T-helper 2 cell treated with Interferon-gamma antibody and Interleukin-4, amounts not matched to agents 5 μg/mL and 100 μg/mL, for 36 hours (primary cell): ENCODE measurements at regions not wholly inside any gene's neighbourhood (a gene's known extent, or its start where the extent isn't known, plus 50 kb on each side); places are given as distances from the start of the nearest gene placed in this dataset.
"Not testable (repeated sequence)": the region's sequence is repeated elsewhere in the genome, so short reads cannot be mapped to it uniquely, and the experiment has no call there.

Experiments
- DNase-seq: peaks from one replicate; pipeline ENCODE4 v3.0.0; 2021; ENCODE audit warnings: low spot score
- H3K27ac Mint-ChIP-seq: one replicate; pipeline ENCODE4 v1.8.0; 2021; ENCODE audit warnings: mild to moderate bottlenecking, mixed read lengths
- H3K27me3 Mint-ChIP-seq: one replicate; pipeline ENCODE4 v1.8.0; 2021; ENCODE audit warnings: low read depth, mixed read lengths
- H3K36me3 Mint-ChIP-seq: one replicate; pipeline ENCODE4 v1.8.0; 2021; ENCODE audit warnings: low read depth, mixed read lengths
- H3K4me1 Mint-ChIP-seq: one replicate; pipeline ENCODE4 v1.8.0; 2021; ENCODE audit warnings: low read depth, mixed read lengths
- H3K4me3 Mint-ChIP-seq: one replicate; pipeline ENCODE4 v1.8.0; 2022; ENCODE audit warnings: mild to moderate bottlenecking, moderate library complexity, mixed read lengths
- H3K9me3 Mint-ChIP-seq: one replicate; pipeline ENCODE4 v1.8.0; 2021; ENCODE audit warnings: mixed read lengths

DNA sequence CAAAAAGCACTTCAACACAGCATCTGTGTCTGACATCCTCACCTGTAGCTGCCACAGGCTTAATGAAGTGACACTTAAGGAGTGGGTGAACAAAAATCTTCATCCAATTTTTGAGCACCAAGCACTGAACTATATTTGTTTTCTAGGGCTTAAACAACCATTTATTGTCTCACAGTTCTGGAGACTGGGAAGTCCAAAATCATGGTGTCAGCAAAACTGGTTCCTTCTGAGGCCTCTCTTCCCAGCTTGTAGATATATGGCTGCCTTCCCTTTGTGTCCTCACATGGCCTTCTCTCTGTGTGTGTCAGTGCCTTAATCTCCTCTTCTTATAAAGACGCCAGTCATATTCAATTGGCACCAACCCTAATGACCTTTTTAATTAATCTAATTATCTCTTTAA is 189.2 kb upstream of the CLNK start:
- Mint-ChIP-seq H3K4me3 (no peak overlapping the region), H3K9me3 (no peaks in the 10 kb centered on the region), H3K4me1 (no peaks in the 10 kb centered on the region), H3K36me3 (no peaks in the 10 kb centered on the region), H3K27ac (no peak overlapping the region), H3K27me3 (no peaks in the 10 kb centered on the region)
- no peak for DNase-seq

DNA sequence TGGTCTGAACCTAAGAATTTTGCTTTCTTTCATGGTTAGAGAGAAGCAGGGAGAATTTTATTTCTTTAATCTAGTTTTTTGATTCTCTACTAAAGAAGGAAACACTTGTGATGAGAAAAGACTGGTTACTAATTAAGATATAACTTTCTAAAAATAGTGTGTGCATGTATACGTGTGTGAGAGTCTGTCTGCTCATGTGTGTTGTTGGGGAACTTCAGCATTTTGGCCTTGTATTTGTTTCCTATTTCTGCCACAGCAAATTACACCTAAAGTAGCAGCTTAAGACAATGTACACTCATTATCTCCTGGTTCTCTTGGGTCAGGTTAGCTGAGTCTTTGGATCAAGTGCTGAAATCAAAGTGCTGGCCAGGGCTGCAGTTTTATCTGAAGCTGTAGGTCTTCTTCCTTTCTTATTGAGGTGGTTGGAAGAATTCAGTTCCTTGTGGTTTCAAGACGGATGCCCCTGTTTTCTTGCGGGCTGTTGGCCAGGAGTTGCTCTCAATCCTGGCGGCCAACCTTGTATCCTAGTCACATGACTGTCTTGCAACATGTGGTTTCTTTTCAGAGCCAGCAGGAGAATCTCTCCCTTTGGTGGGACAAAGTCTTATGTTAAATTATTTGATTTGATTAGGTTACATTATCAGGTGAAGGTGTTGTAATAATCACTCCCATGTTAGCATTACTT is 188.4 kb upstream of the CLNK start:
- H3K36me3 Mint-ChIP-seq: no peaks in the 10 kb centered on the region
- H3K27me3 Mint-ChIP-seq: no peaks in the 10 kb centered on the region
- no peak for DNase-seq
- H3K4me1 Mint-ChIP-seq: no peaks in the 10 kb centered on the region
- no peak overlapping the region for H3K27ac Mint-ChIP-seq
- no peak overlapping the region for H3K4me3 Mint-ChIP-seq
- H3K9me3 Mint-ChIP-seq: peaks cover 2% of the 10 kb centered on the region

DNA sequence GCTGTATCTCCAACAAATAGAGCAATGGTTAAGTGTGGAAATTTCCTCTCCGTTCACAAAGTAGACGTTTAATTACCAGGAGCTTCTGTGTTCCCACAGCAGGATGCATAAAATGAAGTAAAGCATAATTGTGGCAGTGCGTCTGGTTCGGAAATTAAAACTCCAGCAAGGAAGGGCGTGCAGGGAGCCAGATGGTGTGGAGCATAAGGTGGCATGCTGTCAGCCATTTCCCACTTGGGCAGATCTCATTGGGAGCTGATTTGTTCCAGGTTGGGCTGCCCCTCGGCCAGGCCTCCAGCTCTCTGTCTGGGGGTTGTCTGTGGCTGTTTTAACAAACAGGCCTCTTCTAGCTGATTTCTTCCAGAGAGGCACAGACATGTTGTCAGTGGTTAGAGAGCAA is 182.1 kb upstream of the CLNK start:
- no peak for DNase-seq
- no peak overlapping the region for H3K27ac Mint-ChIP-seq
- H3K4me3 Mint-ChIP-seq: no peak overlapping the region

DNA sequence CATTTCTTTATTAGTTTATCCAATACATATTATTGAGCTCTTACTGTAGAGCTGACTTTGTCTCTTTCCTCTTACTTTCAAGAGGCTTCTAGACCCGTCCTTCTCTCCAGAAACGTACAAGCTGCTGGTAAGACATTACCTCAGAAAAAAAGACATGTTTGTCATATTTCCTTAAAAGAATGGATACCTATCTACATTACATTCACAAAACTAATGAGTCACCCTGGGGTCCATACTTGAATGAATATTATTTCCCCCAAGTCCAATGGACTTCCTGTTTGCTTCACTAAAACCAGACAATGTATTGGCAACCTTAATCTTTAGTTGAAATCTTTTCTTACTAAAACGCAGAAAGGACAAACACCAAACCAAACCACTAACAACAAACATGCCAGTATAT is 176.5 kb upstream of the CLNK start:
- Mint-ChIP-seq H3K4me1 (no peaks in the 10 kb centered on the region), H3K27ac (no peak overlapping the region), H3K27me3 (no peaks in the 10 kb centered on the region), H3K4me3 (no peak overlapping the region), H3K36me3 (no peaks in the 10 kb centered on the region), H3K9me3 (peaks cover 9% of the 10 kb centered on the region)
- no peak for DNase-seq

More for the DNA sequence above, 182.1 kb upstream of the CLNK start:
- H3K27me3 Mint-ChIP-seq: no peaks in the 10 kb centered on the region
- H3K36me3 Mint-ChIP-seq: no peaks in the 10 kb centered on the region
- peaks cover 6% of the 10 kb centered on the region for H3K9me3 Mint-ChIP-seq
- no peaks in the 10 kb centered on the region for H3K4me1 Mint-ChIP-seq

DNA sequence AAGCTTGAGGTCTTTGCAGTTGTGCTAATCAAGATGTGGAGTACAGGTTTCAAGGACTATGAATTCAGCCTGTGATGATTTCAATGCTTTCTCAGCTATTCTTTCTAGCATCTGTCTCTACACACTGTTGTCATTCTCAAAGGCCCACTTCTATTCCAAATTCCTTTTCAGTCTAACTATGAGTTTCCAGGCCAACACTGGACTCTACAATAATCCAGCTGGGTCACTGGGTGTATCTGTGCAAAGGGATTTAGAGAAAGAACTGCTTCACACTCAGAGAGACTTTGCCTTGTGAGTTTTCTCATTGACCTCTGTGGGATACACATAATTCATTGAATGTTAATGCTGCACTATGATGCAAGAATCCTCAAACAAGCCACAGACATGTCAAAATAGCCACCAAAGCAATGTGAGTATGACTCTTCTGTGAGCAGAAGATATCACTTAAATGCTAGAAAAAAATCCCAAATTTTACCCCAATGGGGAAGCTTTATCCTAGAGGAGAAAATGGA is 171.8 kb upstream of the CLNK start:
- Mint-ChIP-seq H3K4me1 (peaks cover 6% of the 10 kb centered on the region), H3K9me3 (peaks cover 10% of the 10 kb centered on the region), H3K36me3 (no peaks in the 10 kb centered on the region), H3K27ac (no peak overlapping the region), H3K4me3 (no peak overlapping the region), H3K27me3 (peaks cover 13% of the 10 kb centered on the region)
- DNase-seq: no peak

DNA sequence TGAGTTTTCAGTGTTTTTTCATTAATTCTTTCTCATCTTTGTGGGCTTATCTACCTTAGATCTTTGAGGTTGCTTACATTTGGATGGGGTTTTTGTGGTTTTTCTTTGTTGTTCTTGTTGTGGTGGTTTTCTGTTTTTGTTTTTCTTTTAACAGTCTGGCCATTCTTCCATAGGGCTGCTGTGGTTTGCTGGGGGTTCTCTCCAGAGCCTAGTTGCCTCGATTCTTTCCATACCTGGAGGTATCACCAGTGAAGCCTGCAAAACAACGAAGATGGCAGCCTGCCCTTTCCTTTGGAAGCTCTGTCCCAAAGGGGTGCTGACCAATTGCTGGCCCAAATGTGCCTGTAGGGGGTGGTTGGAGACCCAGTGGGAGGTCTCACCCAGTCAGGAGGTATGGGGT is 168.6 kb upstream of the CLNK start:
- Mint-ChIP-seq H3K4me3 (peak overlapping the region; percentile 12), H3K27me3 (peaks cover 23% of the 10 kb centered on the region), H3K36me3 (no peaks in the 10 kb centered on the region), H3K27ac (no peak overlapping the region), H3K9me3 (peaks cover 14% of the 10 kb centered on the region), H3K4me1 (peaks cover 9% of the 10 kb centered on the region)
- DNase-seq: no peak

DNA sequence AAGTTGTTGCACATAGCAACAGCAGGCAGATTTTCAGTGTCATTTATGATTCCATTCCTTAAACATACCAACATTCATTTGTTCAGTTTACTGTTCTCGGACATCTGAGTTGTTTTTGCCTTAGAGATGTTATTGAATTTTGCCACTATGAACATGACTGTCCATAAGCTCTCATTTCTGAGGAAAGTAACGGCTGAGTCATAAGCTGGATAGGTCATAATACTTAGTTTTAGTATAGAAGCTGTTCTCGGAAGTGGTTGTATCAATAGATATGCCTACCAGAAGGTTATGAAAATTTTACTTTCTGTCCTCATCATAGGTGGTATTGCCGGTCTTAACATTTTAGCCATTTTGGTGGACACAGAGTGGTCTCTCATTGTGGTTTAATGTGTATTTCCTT is 157.1 kb upstream of the CLNK start:
- no peak for DNase-seq
- H3K4me3 Mint-ChIP-seq: no peak overlapping the region
- H3K4me1 Mint-ChIP-seq: peaks cover 2% of the 10 kb centered on the region
- H3K27ac Mint-ChIP-seq: no peak overlapping the region
- no peaks in the 10 kb centered on the region for H3K27me3 Mint-ChIP-seq
- no peaks in the 10 kb centered on the region for H3K36me3 Mint-ChIP-seq
- no peaks in the 10 kb centered on the region for H3K9me3 Mint-ChIP-seq

DNA sequence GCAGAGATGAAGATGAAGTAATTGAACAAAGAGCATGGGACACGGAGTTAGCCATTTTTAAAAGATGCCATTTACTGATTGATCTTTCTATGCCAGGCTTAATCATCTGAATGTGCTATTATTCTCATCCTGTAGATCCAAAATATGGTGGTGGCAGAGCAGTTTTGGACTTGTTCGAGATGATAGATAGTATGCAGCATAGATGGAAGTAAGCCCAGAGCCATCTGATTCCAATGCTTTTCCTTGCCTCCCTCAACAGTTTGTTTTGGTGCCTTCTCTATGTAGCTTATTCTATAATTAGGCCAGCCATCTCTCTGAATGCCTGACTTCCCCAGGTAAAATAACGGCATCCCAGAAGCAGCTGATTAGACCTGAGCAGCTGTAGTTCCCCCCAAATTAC is 152.6 kb upstream of the CLNK start:
- Mint-ChIP-seq H3K27me3 (no peaks in the 10 kb centered on the region), H3K4me3 (no peak overlapping the region), H3K9me3 (no peaks in the 10 kb centered on the region), H3K27ac (no peak overlapping the region), H3K36me3 (no peaks in the 10 kb centered on the region), H3K4me1 (no peaks in the 10 kb centered on the region)
- no peak for DNase-seq

DNA sequence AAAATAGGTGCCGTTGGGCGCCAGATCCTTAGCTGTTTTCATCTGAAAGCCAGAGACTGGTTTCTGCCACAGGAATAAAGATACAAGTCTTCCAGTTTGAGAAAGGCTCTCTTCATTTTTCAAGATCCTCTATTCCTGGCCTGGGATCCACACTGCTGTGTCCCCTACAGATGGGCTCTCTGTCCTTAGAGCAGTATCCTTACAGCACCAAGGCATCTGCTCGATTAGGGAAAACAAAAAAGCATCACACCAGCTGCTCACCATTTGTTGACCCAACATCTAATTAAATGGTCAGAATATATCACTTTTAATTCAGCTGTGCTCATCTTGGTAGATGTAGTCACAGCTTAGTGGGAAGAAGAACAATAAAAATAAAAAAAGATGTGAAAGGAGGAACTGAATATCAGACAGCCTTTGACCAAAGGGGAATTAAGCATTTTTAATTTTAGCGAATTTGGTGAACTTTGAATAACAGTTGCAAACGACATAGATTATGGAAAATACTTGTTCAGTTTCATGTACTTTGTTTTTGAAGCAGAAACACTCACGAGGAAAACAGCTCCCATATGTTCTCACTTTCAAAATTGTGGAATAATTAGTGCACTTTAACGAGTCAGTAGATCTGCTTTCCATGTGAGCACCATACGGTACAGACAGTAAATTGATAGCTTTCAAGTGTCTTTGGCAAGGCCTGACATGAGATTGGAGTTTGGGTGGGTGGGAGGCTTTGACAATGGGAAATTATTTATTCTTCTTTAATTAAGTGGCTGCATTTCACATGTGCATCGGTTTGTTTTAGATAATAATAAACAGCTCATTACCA is 148.4 kb upstream of the CLNK start:
- Mint-ChIP-seq H3K36me3 (no peaks in the 10 kb centered on the region), H3K4me3 (no peak overlapping the region), H3K4me1 (no peaks in the 10 kb centered on the region), H3K27me3 (no peaks in the 10 kb centered on the region), H3K9me3 (no peaks in the 10 kb centered on the region), H3K27ac (no peak overlapping the region)
- DNase-seq: no peak

DNA sequence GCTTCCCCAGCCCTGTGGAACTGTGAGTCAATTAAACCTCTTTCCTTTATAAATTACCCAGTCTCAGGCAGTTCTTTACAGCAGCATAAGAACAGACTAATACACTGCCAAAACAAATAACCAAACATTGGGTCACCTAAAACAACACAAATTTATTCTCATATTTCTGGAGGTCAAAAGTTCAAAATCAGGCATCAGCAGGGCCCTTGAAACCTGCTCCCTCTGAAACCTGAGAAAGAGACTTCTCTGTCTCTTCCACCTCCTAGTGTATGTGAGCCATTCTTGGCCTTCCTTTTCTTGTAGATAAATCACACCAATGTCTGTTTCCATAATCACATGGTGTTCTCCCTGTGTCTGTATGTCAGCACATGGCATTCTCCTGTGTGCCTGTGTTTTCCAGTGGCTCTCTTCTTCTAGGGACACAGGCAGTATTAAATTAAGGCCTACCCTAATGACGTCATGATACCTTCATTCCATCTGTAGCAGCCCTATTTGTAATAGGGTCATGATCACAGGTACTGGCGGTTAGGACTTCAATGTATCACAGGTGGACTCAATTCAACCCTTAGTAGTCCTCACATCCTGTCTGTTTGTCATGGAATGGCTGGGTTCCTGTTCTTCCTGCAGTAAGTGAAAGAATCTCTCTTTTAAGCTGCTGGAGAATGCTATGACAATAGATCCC is 147.3 kb upstream of the CLNK start:
- Mint-ChIP-seq H3K36me3 (no peaks in the 10 kb centered on the region), H3K4me1 (no peaks in the 10 kb centered on the region), H3K4me3 (no peak overlapping the region), H3K9me3 (no peaks in the 10 kb centered on the region), H3K27me3 (no peaks in the 10 kb centered on the region), H3K27ac (no peak overlapping the region)
- DNase-seq: no peak

DNA sequence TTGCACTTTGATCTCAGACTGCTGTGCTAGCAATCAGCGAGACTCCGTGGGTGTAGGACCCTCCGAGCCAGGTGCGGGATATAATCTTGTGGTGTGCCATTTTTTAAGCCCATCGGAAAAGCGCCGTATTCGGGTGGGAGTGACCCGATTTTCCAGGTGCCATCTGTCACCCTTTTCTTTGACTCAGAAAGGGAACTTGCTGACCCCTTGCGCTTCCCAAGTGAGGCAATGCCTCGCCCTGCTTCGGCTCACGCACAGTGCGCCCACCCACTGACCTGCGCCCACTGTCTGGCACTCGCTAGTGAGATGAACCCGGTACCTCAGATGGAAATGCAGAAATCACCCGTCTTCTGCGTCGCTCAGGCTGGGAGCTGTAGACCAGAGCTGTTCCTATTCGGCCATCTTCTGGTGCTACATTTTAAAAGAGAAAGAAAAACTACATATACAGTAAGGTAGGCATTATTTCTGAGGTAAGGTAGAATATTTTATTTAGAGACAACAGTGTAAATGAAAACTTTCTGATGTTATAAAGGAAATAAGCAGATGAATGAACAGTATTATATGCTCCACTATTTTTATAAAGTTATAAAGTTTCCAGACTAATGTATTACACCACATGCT is 144.5 kb upstream of the CLNK start:
- not testable (repeated sequence) for H3K4me3 Mint-ChIP-seq, H3K9me3 Mint-ChIP-seq, H3K4me1 Mint-ChIP-seq, H3K36me3 Mint-ChIP-seq, H3K27me3 Mint-ChIP-seq, DNase-seq
- peak overlapping the region; percentile 36 for H3K27ac Mint-ChIP-seq

DNA sequence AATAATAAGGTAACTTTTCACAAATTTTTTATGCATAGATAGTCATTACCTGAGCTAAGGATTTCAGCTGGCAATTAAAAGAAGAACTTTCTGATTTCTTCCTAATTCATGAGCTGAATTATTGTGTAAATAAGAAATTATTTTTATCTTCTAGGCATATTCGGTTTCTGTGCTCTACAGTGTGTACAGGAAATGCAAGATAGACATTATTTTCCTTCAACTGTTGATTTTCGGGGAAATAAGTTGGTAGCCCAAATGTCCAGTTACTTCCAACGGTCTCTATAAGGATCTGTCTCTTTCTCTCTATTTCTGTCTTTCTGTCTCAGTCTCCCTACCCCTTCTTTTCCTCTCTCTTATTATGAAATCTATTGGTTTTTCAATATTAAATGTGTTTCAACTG is 137.3 kb upstream of the CLNK start:
- H3K27me3 Mint-ChIP-seq: no peaks in the 10 kb centered on the region
- H3K27ac Mint-ChIP-seq: no peak overlapping the region
- H3K4me1 Mint-ChIP-seq: no peaks in the 10 kb centered on the region
- no peaks in the 10 kb centered on the region for H3K36me3 Mint-ChIP-seq
- no peak overlapping the region for H3K4me3 Mint-ChIP-seq
- no peak for DNase-seq
- H3K9me3 Mint-ChIP-seq: no peaks in the 10 kb centered on the region

DNA sequence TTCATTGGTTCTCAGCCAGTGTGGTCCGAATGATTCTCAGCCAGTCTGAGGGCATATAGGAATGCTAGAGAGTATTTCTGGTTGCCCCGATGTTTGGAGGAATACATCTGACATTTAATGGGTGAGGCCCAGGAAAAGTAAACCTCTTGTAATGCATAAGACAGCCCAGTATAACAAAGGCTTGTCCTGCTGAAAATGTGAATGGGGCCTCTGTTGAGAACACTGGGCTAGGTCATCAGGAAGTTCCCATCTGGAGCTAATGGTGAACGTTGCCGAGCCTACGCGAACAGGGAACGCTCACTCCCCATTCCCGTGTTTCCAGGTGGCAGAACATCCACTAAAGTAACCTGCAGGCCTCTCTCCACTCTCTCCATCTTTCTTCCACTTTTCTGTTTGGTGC is 132.0 kb upstream of the CLNK start:
- Mint-ChIP-seq H3K4me3 (no peak overlapping the region), H3K36me3 (no peaks in the 10 kb centered on the region), H3K4me1 (no peaks in the 10 kb centered on the region), H3K27ac (no peak overlapping the region), H3K9me3 (no peaks in the 10 kb centered on the region), H3K27me3 (no peaks in the 10 kb centered on the region)
- no peak for DNase-seq

DNA sequence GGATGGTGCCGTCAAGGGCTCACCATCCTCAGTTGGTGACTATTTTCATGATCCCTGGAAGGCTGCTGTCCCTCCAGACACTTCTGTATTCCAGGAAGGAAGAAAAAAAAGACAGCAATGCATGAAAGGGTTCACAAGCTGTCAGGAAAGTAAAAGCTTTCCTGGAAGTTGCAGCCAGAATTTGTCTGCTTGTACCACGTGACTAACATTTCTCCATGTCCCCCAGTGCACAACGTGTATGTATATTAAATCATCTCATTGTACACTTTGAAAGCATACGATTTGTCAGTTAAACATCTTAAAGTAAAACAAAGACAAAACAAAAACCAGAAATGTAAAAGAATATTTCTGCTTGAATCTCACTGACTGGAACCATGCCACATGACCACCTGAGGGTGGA is 127.4 kb upstream of the CLNK start:
- DNase-seq: no peak
- no peak overlapping the region for H3K27ac Mint-ChIP-seq
- peaks cover 3% of the 10 kb centered on the region for H3K9me3 Mint-ChIP-seq
- no peak overlapping the region for H3K4me3 Mint-ChIP-seq
- no peaks in the 10 kb centered on the region for H3K4me1 Mint-ChIP-seq
- H3K36me3 Mint-ChIP-seq: no peaks in the 10 kb centered on the region
- no peaks in the 10 kb centered on the region for H3K27me3 Mint-ChIP-seq
